Adrenal gland (tissue), 9 donors: ENCODE measurements at regions not wholly inside any gene's neighbourhood (a gene's known extent, or its start where the extent isn't known, plus 50 kb on each side); places are given as distances from the start of the nearest gene placed in this dataset.

ENCODE experiments used
- DNase-seq, 7 donors: peaks; one replicate each; pipeline ENCODE4 v3.0.0-alpha.2; 2019 to 2020
- H3K27ac ChIP-seq, 5 donors: fragments of 200-600 bp; sonication (generic) in 4 of 5; 1 replicate in 3 of 5; 2 replicates in 2 of 5; pipeline versions ENCODE4 v1.5.1 to v1.8.0; 2016 to 2020; ENCODE audit warnings: mild to moderate bottlenecking in 1 of 5
- H3K27me3 ChIP-seq: fragments of 200-600 bp; 2 replicates; pipeline ENCODE4 v1.8.0; 2021
- H3K36me3 ChIP-seq, 2 donors: fragments of 200-600 bp; replicated peaks in 1 of 2; 1 replicate in 1 of 2; 2 replicates in 1 of 2; pipeline versions ENCODE4 v1.5.1 to v1.8.0; 2018 to 2022
- H3K4me1 ChIP-seq, 2 donors: fragments of 200-600 bp; replicated peaks in 1 of 2; 1 replicate in 1 of 2; 2 replicates in 1 of 2; pipeline versions ENCODE4 v1.5.1 to v1.8.0; 2018 to 2021
- H3K4me3 ChIP-seq, 4 donors: fragments of 200-600 bp; sonication (generic) in 3 of 4; one replicate each; pipeline ENCODE4 v1.5.1; 2016 to 2018
- H3K9me3 ChIP-seq, 3 donors: fragments of 200-600 bp; sonication (generic) in 1 of 3; replicated peaks in 1 of 3; 1 replicate in 2 of 3; 2 replicates in 1 of 3; pipeline versions ENCODE4 v1.5.1 to v1.8.0; 2016 to 2021
- POLR2A ChIP-seq, 2 donors: fragments of 450-650 bp; IDR thresholded peaks; one replicate each; pipeline ENCODE4 v1.6.1; 2017; ENCODE audit warnings: antibody characterized with exemption in 2 of 2, mild to moderate bottlenecking in 2 of 2, moderate library complexity in 1 of 2
- WGBS, 4 donors: extraction: QIAGEN DNeasy Blood & Tissue Kit in 2 of 4; methylation state at CpG; one replicate each; pipeline versions ENCODE4 v1.1.5 to v1.1.7; 2013 to 2017; 5-methylcytosine and 5-hydroxymethylcytosine counted together
- intact Hi-C, 2 donors: fragments of 100-400 bp; cut with DNase I; formaldehyde crosslinking; loops; one replicate each; pipeline versions ENCODE4 v1.14.1 to v1.15.0; 2022 to 2023
- TF ChIP-seq, protein P1 (sequence below), 6 experiments: fragments of 450-650 bp in 4 of 6; fragments of 200-600 bp in 2 of 6; sonication (generic) in 1 of 6; IDR thresholded peaks; 1 replicate in 5 of 6; 2 replicates in 1 of 6; pipeline versions ENCODE4 v1.5.1 to v1.8.0; 2016 to 2021; ENCODE audit warnings: antibody characterized with exemption in 6 of 6, mild to moderate bottlenecking in 2 of 6, moderate library complexity in 1 of 6
- donor health status: healthy with polysubstance abuse.
- donor health status: Bipolar disorder and iron deficiency.
- donor health status: DM: yes; HTN: yes; CAD: no.
- donor health status: DM: no; HTN: no; CAD: no.
- donor health status: DM: no; HTN: no; CAD: no.

DNA sequence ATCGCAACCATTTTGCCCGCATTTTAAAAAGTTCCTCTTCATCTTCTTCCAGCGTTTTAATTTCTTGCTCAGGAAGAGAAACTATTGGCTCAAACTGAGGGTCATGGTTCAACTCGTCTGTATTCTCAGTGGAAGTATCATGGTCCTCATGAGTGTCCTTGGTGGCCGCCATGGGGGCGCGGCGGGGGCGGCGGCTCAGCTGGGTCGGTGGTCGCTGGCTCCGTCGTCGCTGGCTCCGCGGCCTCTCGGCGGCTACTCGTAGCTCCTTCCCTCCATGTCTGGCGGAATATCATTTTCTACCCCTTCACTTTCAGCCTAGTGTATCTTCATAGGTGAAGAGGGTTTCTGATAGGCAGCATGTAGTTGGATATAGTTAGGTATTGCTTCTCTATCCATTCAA lies 492.0 kb upstream of the MAGEB18 start:
- TF ChIP-seq POLR2A (IDR thresholded peaks at IDR 0.05) = no peak
- TF ChIP-seq, protein P1, sequence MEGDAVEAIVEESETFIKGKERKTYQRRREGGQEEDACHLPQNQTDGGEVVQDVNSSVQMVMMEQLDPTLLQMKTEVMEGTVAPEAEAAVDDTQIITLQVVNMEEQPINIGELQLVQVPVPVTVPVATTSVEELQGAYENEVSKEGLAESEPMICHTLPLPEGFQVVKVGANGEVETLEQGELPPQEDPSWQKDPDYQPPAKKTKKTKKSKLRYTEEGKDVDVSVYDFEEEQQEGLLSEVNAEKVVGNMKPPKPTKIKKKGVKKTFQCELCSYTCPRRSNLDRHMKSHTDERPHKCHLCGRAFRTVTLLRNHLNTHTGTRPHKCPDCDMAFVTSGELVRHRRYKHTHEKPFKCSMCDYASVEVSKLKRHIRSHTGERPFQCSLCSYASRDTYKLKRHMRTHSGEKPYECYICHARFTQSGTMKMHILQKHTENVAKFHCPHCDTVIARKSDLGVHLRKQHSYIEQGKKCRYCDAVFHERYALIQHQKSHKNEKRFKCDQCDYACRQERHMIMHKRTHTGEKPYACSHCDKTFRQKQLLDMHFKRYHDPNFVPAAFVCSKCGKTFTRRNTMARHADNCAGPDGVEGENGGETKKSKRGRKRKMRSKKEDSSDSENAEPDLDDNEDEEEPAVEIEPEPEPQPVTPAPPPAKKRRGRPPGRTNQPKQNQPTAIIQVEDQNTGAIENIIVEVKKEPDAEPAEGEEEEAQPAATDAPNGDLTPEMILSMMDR (IDR thresholded peaks at IDR 0.05) = no peak

GRCh38 chrX:25648790-25649189 lies 489.4 kb upstream of the MAGEB18 start:
- H3K27me3 ChIP-seq = no peaks in the 10 kb centered on the region
- H3K27ac ChIP-seq = no peak overlapping the region
- no peak for TF ChIP-seq POLR2A (IDR thresholded peaks at IDR 0.05)
- TF ChIP-seq, protein P1 (IDR thresholded peaks at IDR 0.05) = no peak
- intact Hi-C loops = no loop called here
- 62 to 92% (median 73%) methylated on average over 2 of the region's 2 CpGs for WGBS, 4 donors
- no peaks in the 10 kb centered on the region for H3K9me3 ChIP-seq
- no peak for DNase-seq
- H3K4me3 ChIP-seq = no peak overlapping the region
- no peaks in the 10 kb centered on the region for H3K4me1 ChIP-seq
- no peaks in the 10 kb centered on the region for H3K36me3 ChIP-seq

More for the DNA sequence above, 492.0 kb upstream of the MAGEB18 start:
- Histone ChIP-seq H3K4me1 (no peaks in the 10 kb centered on the region), H3K9me3 (no peaks in the 10 kb centered on the region), H3K27me3 (no peaks in the 10 kb centered on the region), H3K4me3 (no peak overlapping the region), H3K36me3 (no peaks in the 10 kb centered on the region), H3K27ac (no peak overlapping the region)
- WGBS, 4 donors = 75 to 94% (median 84%) methylated on average over 18 to 21 of the region's 21 CpGs
- intact Hi-C loops = no loop called here
- no peak for DNase-seq

- Histone ChIP-seq H3K27ac (no peak overlapping the region), H3K4me1 (no peaks in the 10 kb centered on the region), H3K36me3 (no peaks in the 10 kb centered on the region), H3K4me3 (no peak overlapping the region), H3K9me3 (no peaks in the 10 kb centered on the region), H3K27me3 (no peaks in the 10 kb centered on the region)
- 55 to 72% (median 68%) methylated on average over 5 of the region's 5 CpGs for WGBS, 4 donors
- TF ChIP-seq, protein P1 (IDR thresholded peaks at IDR 0.05) = no peak
- no peak for TF ChIP-seq POLR2A (IDR thresholded peaks at IDR 0.05)
- intact Hi-C loops = no loop called here
- no peak for DNase-seq
These were observed 487.8 kb upstream of the MAGEB18 start for GRCh38 chrX:25650216-25650820.

DNA sequence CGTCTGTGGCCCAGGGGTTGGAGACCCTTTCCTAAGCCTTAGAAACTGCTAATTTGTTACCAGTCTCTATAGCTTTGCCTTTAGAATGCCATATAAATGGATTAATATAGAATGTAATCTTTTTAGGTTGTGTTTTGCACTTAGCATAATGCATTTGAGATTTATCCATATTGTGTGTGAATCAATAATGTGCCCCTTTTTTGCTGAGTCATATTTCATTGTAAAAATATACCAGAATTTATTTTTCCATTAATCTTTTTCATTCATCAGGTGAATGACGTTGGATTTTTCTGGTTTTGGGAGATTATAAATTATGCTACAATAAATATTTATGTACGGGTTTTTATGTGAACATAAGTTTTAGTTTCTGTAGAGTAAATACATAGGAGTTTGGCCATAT lies 478.8 kb upstream of the MAGEB18 start:
- intact Hi-C loops = no loop called here
- H3K9me3 ChIP-seq = no peaks in the 10 kb centered on the region
- TF ChIP-seq POLR2A (IDR thresholded peaks at IDR 0.05) = no peak
- TF ChIP-seq, protein P1 (IDR thresholded peaks at IDR 0.05) = no peak
- DNase-seq = no peak
- no peak overlapping the region for H3K27ac ChIP-seq
- no peaks in the 10 kb centered on the region for H3K36me3 ChIP-seq
- no peak overlapping the region for H3K4me3 ChIP-seq
- peaks cover 4% of the 10 kb centered on the region for H3K27me3 ChIP-seq
- 62 to 77% (median 65%) methylated on average over 3 of the region's 3 CpGs for WGBS, 4 donors
- no peaks in the 10 kb centered on the region for H3K4me1 ChIP-seq
